ENCODE measurements at regions not wholly inside any gene's neighbourhood (a gene's known extent, or its start where the extent isn't known, plus 50 kb on each side); places are given as distances from the start of the nearest gene placed in this dataset.
"Not testable (repeated sequence)": the region's sequence is repeated elsewhere in the genome, so short reads cannot be mapped to it uniquely, and the experiment has no call there.

GRCh38 chrX:114041470-114041869, 542.4 kb upstream of the HTR2C start:
- not testable (repeated sequence) for TF ChIP-seq CTCF (IDR thresholded peaks at IDR 0.05; ENCODE audit: poor library complexity, severe bottlenecking); POLR2AphosphoS5 (IDR thresholded peaks at IDR 0.05); REST (IDR thresholded peaks at IDR 0.05; ENCODE audit: borderline replicate concordance); EP300 (conservative IDR thresholded peaks at IDR 0.05; ENCODE audit: poor library complexity, severe bottlenecking); EZH2 (IDR thresholded peaks at IDR 0.05; ENCODE audit: borderline replicate concordance, insufficient read depth, low read length, poor library complexity, severe bottlenecking)
